KOPT-K1 (cell line): ENCODE measurements at regions not wholly inside any gene's neighbourhood (a gene's known extent, or its start where the extent isn't known, plus 50 kb on each side); places are given as distances from the start of the nearest gene placed in this dataset.

Experiments
- H3K27ac ChIP-seq: fragments of 200-600 bp; sonication (generic); 2 replicates; pipeline ENCODE4 v1.5.1; 2016; ENCODE audit warnings: antibody characterized with exemption, mild to moderate bottlenecking, low read depth, low read length; ENCODE audit not compliant: poor library complexity, severe bottlenecking
- H3K36me3 ChIP-seq: fragments of 200-600 bp; sonication (generic); 2 replicates; pipeline ENCODE4 v1.5.1; 2017; ENCODE audit warnings: antibody characterized with exemption, mild to moderate bottlenecking, low read length, moderate library complexity; ENCODE audit not compliant: insufficient read depth
- H3K9me3 ChIP-seq: fragments of 200-600 bp; sonication (generic); 2 replicates; pipeline ENCODE4 v1.5.1; 2017; ENCODE audit warnings: antibody characterized with exemption, low read length, mild to moderate bottlenecking; ENCODE audit not compliant: insufficient read depth, poor library complexity, severe bottlenecking

GRCh38 chr6:145283856-145284255 lies 451.5 kb downstream of the EPM2A start:
- H3K36me3 ChIP-seq, result no peaks in the 10 kb centered on the region
- H3K27ac ChIP-seq, result no peak overlapping the region
- no peaks in the 10 kb centered on the region for H3K9me3 ChIP-seq

- H3K36me3 ChIP-seq, result no peaks in the 10 kb centered on the region
- no peak overlapping the region for H3K27ac ChIP-seq
- no peaks in the 10 kb centered on the region for H3K9me3 ChIP-seq
These were observed 448.4 kb downstream of the EPM2A start for GRCh38 chr6:145286916-145287315.

- Histone ChIP-seq H3K36me3 (no peaks in the 10 kb centered on the region), H3K9me3 (no peaks in the 10 kb centered on the region), H3K27ac (no peak overlapping the region)
These were observed 445.7 kb downstream of the EPM2A start for GRCh38 chr6:145289573-145289972.

GRCh38 chr6:145290122-145290521 lies 445.2 kb downstream of the EPM2A start:
- H3K9me3 ChIP-seq, result no peaks in the 10 kb centered on the region
- H3K36me3 ChIP-seq, result no peaks in the 10 kb centered on the region
- no peak overlapping the region for H3K27ac ChIP-seq

GRCh38 chr6:145292066-145292465 lies 443.3 kb downstream of the EPM2A start:
- Histone ChIP-seq H3K9me3 (no peaks in the 10 kb centered on the region), H3K36me3 (no peaks in the 10 kb centered on the region), H3K27ac (no peak overlapping the region)

GRCh38 chr6:145294942-145295341 lies 440.4 kb downstream of the EPM2A start:
- Histone ChIP-seq H3K27ac (no peak overlapping the region), H3K9me3 (no peaks in the 10 kb centered on the region), H3K36me3 (no peaks in the 10 kb centered on the region)

- no peaks in the 10 kb centered on the region for H3K9me3 ChIP-seq
- H3K27ac ChIP-seq, result no peak overlapping the region
- H3K36me3 ChIP-seq, result no peaks in the 10 kb centered on the region
These were observed 439.6 kb downstream of the EPM2A start for GRCh38 chr6:145295746-145296145.

GRCh38 chr6:145305670-145306069 lies 429.6 kb downstream of the EPM2A start:
- Histone ChIP-seq H3K36me3 (no peaks in the 10 kb centered on the region), H3K9me3 (no peaks in the 10 kb centered on the region), H3K27ac (no peak overlapping the region)

- Histone ChIP-seq H3K9me3 (no peaks in the 10 kb centered on the region), H3K27ac (no peak overlapping the region), H3K36me3 (no peaks in the 10 kb centered on the region)
These were observed 428.8 kb downstream of the EPM2A start for GRCh38 chr6:145306489-145306888.

GRCh38 chr6:145309842-145310535 lies 425.3 kb downstream of the EPM2A start:
- Histone ChIP-seq H3K27ac (no peak overlapping the region), H3K36me3 (no peaks in the 10 kb centered on the region)

GRCh38 chr6:145312481-145312880 lies 422.8 kb downstream of the EPM2A start:
- H3K27ac ChIP-seq, result no peak overlapping the region
- no peaks in the 10 kb centered on the region for H3K9me3 ChIP-seq
- H3K36me3 ChIP-seq, result no peaks in the 10 kb centered on the region

More at GRCh38 chr6:145309842-145310535, 425.3 kb downstream of the EPM2A start:
- no peaks in the 10 kb centered on the region for H3K9me3 ChIP-seq

- Histone ChIP-seq H3K9me3 (no peaks in the 10 kb centered on the region), H3K27ac (no peak overlapping the region), H3K36me3 (no peaks in the 10 kb centered on the region)
These were observed 422.1 kb downstream of the EPM2A start for GRCh38 chr6:145313041-145313855.

- Histone ChIP-seq H3K36me3 (no peaks in the 10 kb centered on the region), H3K9me3 (no peaks in the 10 kb centered on the region), H3K27ac (no peak overlapping the region)
These were observed 419.2 kb downstream of the EPM2A start for GRCh38 chr6:145315982-145316600.

- H3K9me3 ChIP-seq, result no peaks in the 10 kb centered on the region
- H3K27ac ChIP-seq, result no peak overlapping the region
- H3K36me3 ChIP-seq, result no peaks in the 10 kb centered on the region
These were observed 416.4 kb downstream of the EPM2A start for GRCh38 chr6:145318952-145319351.

- Histone ChIP-seq H3K9me3 (no peaks in the 10 kb centered on the region), H3K36me3 (no peaks in the 10 kb centered on the region), H3K27ac (no peak overlapping the region)
These were observed 415.7 kb downstream of the EPM2A start for GRCh38 chr6:145319605-145320004.
